ENCODE measurements at regions not wholly inside any gene's neighbourhood (a gene's known extent, or its start where the extent isn't known, plus 50 kb on each side); places are given as distances from the start of the nearest gene placed in this dataset.

DNA sequence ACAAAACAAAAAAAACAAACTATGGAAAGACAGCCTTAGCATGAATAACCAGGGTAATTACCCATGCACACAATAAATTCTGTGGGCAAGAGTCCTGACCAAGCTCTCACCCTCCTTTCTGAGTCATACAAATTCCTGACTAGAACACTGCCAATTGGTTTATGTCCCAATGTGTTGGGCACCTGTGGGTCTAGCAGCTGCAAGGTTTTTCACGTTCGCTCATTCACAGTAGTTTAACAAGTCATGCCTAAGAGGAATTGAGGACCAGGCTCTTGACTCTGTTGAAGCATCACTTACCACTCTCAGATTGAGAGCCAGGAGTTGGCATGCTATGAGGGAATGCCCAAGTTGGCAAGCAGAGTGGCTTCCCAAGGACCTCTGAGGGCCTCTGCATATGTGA, 205.5 kb upstream of the SLC24A2 start:
- TF ChIP-seq POLR2A (IDR thresholded peaks at IDR 0.05; ENCODE audit: low read depth, low read length) = no peak
- DNase-seq (ENCODE audit: insufficient read length, low spot score) = peak; percentile 12
- peak; percentile 98 for FAIRE-seq

DNA sequence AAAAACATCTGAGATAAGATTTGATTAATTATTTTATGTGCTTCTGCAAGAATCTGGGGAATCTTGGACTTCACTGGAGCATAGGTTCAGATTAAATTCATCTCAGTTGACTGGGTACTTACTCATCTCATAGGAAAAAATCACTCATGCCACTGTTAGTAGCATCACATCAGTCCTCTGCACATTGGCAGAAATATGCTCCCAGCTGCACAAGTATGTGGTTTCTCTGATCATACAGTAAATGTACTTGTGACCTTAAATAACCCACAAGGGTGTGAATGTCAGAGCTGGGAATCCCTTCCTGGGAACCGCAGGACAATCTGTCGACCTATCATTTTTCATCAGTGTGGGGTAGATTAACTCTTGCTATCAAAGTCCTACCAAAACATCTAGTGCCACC, 203.7 kb upstream of the SLC24A2 start:
- TF ChIP-seq POLR2A (IDR thresholded peaks at IDR 0.05; ENCODE audit: low read depth, low read length) = no peak
- DNase-seq (ENCODE audit: insufficient read length, low spot score) = no peak
- peak; percentile 99 for FAIRE-seq

DNA sequence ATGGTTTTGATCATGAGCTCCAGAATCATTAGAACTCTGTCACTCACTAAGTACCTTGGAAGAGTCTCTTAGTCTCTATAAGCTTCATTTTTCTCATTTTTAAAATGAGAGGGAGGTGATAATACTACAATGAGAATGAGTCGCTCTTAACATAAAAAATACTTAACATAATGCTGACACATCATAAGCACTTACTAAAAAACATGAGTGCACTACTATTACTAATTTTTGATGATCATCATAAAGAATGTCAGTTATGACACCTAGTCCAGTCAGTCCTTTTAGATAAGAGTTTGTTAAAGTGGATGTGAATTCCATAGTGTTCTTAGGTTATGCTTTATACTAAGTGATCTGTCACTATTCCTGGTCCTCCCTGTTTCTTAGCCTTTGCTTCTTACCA, 200.4 kb upstream of the SLC24A2 start:
- DNase-seq (ENCODE audit: insufficient read length, low spot score) = no peak
- TF ChIP-seq POLR2A (IDR thresholded peaks at IDR 0.05; ENCODE audit: low read depth, low read length) = no peak
- no peak for FAIRE-seq

DNA sequence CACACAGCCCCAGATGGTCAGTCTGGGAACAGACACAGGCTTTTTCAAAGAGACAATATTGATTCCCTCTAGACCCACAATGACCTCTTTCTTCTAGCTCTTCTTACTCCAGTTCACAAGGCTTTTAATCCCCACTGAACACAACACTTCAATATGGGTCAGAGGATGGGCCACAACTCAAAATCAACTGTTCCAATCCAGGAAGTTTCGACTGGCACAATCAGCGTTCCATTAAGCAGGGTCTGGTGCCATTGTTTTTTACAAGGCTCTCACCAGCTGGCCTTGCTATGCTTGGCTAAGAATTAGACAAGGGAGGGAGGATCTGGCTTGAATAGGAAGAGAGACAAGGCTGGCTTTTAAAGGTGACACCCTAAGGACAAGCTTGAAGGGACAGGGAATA, 199.4 kb upstream of the SLC24A2 start:
- DNase-seq (ENCODE audit: insufficient read length, low spot score) (no peak), FAIRE-seq (no peak)
- TF ChIP-seq POLR2A (IDR thresholded peaks at IDR 0.05; ENCODE audit: low read depth, low read length) = no peak

DNA sequence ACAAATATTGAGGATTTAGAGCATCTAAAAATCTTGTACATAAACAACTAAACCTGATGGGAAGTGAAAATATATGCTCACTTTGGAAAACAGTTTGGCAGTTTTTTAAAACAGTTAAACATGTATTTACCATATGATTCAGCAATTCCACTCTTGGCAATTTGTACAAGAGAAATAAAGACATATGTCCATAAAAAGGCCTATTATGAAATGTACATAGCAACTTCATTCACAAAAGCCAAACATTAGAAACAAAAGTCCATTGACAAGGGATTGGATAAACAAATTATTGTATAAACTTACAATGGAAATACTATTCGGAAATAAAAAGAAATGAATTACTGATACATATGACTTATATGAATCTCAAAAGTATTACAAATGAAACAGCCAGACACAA, 196.2 kb upstream of the SLC24A2 start:
- DNase-seq (ENCODE audit: insufficient read length, low spot score) = no peak
- TF ChIP-seq POLR2A (IDR thresholded peaks at IDR 0.05; ENCODE audit: low read depth, low read length) = no peak
- no peak for FAIRE-seq

DNA sequence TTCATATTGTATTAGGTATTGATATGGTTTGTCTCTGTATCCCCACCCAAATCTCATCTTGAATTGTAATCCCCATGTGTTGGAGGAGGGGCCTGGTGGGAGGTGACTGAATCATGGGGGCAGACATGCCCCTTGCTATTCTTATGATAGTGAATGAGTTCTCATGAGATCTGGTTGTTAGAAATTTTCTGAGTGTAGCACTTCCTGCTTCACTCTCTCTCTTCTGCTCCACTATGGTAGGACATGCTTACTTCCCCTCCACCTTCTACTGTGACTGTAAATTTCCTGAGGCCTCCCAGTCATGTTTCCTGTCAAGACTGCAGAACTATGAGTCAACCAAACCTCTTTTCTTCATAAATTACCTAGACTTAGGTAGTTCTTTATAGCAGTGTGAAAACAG, 187.4 kb upstream of the SLC24A2 start:
- no peak for TF ChIP-seq POLR2A (IDR thresholded peaks at IDR 0.05; ENCODE audit: low read depth, low read length)
- DNase-seq (ENCODE audit: insufficient read length, low spot score) = no peak
- peak; percentile 66 for FAIRE-seq

DNA sequence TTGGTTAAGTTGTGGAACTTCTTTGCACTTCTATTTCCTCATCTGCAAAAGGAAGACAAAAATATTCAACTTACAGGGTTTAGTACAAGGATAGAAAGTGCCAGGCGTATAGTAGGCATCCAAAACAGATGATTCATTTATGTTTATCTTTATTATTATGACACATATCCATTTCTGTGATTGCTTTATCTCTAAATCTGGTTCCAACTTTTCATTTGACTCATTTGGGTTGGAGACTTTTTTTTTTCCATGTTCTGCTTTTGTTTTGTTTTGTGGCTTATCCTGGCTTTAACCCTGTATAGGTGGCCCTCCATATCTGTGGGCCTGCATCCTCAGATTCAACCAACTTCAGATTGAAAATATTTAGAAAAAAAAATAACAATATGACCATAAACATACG, 186.7 kb upstream of the SLC24A2 start:
- FAIRE-seq (no peak), DNase-seq (ENCODE audit: insufficient read length, low spot score) (no peak)
- no peak for TF ChIP-seq POLR2A (IDR thresholded peaks at IDR 0.05; ENCODE audit: low read depth, low read length)

DNA sequence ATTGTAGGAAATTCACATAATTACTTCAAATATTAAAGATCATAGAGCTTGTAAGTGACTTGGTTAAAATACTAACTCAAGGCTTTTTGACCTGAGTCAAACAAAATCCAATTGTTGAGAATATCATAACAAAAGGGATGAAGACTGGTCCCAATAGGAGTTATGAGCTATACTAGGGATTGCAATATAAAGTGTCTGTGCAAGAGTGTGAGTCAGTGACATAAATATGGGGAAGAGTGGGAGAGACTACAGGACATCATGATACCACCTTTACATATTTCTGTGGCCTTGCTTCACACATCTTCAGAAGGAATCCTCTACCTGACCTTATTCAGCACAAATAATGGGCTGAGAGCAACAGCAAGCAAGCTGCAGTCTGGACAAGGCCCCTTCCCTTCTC, 180.9 kb upstream of the SLC24A2 start:
- FAIRE-seq = peak; percentile 52
- DNase-seq (ENCODE audit: insufficient read length, low spot score) = no peak
- TF ChIP-seq POLR2A (IDR thresholded peaks at IDR 0.05; ENCODE audit: low read depth, low read length) = no peak

DNA sequence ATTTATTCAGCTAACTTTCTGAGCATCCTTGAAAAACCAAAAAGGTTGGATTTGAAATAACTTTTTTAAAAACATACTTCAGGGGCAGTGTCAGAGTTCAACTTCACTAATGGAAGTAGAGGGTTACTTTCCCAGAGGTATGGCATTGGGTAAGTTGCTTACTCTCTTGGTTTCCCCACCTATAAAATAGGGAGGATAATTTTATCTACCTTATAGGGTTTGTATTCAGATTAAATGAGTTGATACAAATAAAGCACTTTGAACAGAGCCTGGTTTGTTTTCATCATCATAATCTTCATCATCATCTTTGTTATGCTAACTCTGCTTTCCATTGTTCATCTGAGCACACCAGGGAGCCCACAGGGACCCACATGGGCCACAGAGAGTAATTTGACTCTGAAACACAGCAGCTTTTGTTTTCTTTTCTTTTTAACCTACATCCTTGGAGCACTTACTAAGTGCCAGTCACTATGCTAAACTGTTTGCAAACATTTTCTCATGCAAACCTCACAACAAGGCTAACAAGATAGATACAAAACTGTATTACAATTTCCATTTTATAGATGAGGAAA, 179.1 kb upstream of the SLC24A2 start:
- DNase-seq (ENCODE audit: insufficient read length, low spot score) (no peak), FAIRE-seq (peak; percentile 74)
- no peak for TF ChIP-seq POLR2A (IDR thresholded peaks at IDR 0.05; ENCODE audit: low read depth, low read length)

DNA sequence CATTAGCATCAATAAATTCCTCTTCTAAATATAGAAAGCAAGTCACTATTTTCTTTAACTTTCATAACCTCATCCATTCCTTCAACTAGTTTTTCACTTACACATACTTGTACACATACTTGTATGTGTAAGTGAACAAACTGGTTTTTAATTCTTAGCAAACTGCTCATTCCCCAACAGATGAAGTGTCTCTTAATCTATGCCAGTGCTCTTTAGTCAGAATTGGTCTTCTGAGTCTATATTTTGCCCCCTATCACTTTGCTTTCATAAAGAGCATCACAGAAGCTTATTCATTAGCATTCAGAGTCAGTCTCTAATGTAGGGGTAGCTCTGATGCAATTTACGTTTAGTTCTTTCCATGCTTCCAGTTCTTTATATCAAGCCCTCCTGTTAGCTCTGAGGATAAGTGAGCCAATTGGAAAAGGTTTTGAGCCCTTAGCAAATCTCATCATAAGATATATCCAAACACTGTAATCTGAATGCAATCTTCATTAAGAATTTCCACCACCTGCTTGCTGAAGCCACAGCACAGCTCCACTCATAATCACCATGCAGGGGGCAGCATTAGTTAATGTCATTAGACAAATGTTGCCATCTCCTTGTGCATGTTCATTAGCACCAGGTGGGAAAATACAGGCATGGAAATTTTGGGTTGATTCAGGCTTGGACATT, 178.5 kb upstream of the SLC24A2 start:
- FAIRE-seq = no peak
- no peak for DNase-seq (ENCODE audit: insufficient read length, low spot score)
- TF ChIP-seq POLR2A (IDR thresholded peaks at IDR 0.05; ENCODE audit: low read depth, low read length) = no peak

DNA sequence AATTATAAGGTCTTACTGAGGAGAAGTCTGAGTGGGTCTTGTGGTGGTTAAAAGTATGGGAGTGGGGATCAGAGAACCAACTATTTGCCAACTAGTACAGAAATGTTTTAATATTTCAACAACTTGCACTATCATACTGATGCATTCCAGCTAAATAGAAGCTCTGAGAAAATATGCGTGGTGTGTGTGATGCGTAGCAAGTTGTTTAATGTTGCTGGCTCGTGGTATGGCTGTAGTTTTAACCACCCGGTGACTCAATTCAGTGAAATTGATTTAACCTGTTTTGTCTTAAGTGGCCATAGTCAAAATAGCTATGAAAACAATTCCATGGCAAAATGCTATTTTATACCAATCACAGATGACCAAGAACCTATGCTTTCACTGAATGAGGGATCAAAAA, 176.5 kb upstream of the SLC24A2 start:
- TF ChIP-seq POLR2A (IDR thresholded peaks at IDR 0.05; ENCODE audit: low read depth, low read length) = no peak
- FAIRE-seq (no peak), DNase-seq (ENCODE audit: insufficient read length, low spot score) (no peak)

DNA sequence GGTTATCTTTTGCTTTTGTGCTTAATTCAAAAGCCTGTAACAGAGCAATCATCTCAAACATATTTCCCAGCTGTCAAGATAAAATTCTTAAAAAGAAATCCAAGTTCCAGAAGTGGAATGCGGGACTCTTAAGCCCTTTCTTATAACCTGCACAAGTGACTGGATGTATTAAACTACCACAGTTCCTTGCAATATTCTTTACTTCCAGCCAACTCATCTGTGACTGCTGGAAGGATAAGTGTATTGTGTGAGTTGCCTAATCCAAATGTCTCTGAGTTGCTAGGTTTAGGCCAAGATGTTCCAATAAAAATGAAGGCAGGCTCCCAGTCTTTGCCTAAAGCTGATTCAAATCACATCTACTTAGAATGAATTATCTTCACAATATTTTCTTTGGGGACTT, 159.2 kb upstream of the SLC24A2 start:
- no peak for TF ChIP-seq POLR2A (IDR thresholded peaks at IDR 0.05; ENCODE audit: low read depth, low read length)
- FAIRE-seq (no peak), DNase-seq (ENCODE audit: insufficient read length, low spot score) (no peak)

DNA sequence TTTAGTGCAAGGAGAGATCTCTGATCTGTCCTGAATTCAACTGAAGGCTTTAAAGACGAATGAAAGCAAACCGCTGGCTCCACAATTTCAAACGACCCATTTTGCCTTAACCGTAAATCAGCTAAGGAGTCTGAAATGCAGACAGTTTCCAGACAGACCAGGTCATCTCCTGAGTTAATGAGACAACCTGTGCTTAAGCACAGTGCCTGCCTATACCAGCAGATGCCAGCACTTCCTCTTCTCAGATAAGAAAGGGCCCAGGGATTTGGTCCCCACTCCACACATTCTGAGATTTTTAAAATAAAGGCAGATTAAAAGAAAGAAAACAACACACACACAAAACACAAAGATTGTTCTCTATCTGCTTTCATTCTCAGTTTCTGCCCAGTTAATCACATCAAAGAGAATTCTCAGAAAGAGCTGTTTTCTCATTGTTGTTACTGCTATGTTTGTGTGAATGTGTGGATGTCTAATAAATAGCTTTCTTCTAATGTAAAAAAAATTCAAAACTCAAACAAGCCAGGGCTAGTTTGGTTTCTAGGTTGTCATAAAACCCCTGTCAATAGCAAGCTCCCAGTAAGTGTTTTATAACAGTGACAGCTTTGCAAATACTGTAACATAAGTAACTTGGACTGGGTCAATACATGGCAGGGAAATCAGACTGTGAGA, 157.7 kb upstream of the SLC24A2 start:
- FAIRE-seq = no peak
- no peak for DNase-seq (ENCODE audit: insufficient read length, low spot score)
- no peak for TF ChIP-seq POLR2A (IDR thresholded peaks at IDR 0.05; ENCODE audit: low read depth, low read length)

DNA sequence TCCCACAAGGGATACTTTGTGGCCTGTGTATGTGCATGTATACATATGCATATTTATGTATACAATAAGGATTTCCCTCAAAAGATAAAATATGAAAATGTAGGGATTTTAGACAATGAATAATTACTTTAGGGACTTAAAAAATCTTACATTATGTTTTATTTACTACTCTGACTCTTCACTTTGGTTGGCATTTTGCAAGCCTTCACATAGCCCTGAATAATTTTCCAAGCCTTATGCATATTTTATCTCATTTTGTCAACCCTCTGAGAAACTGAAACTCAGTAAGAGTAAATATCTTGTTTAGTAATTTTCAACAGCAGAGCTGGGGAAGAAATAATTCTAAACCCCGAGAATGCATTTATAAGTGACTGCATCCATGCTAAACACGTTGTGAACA, 153.0 kb upstream of the SLC24A2 start:
- no peak for TF ChIP-seq POLR2A (IDR thresholded peaks at IDR 0.05; ENCODE audit: low read depth, low read length)
- no peak for FAIRE-seq

More for the DNA sequence above, 153.0 kb upstream of the SLC24A2 start:
- DNase-seq (ENCODE audit: insufficient read length, low spot score) = no peak
